Spleen (tissue), 7 donors: ENCODE measurements at regions not wholly inside any gene's neighbourhood (a gene's known extent, or its start where the extent isn't known, plus 50 kb on each side); places are given as distances from the start of the nearest gene placed in this dataset.

Source experiments
- CTCF ChIP-seq, 11 experiments: fragments of 200-600 bp in 7 of 11; fragments of 450-650 bp in 4 of 11; sonication (generic) in 4 of 11; IDR thresholded peaks in 8 of 11; conservative IDR thresholded peaks in 3 of 11; 1 replicate in 7 of 11; 2 replicates in 4 of 11; pipeline versions ENCODE4 v1.4.0 to v1.8.0; 2016 to 2021; ENCODE audit warnings: antibody characterized with exemption in 11 of 11, inconsistent platforms in 4 of 11, mild to moderate bottlenecking in 1 of 11
- POLR2A ChIP-seq, 3 donors: fragments of 450-650 bp; IDR thresholded peaks; one replicate each; pipeline ENCODE4 v1.5.1; 2017; ENCODE audit warnings: antibody characterized with exemption in 3 of 3, mild to moderate bottlenecking in 1 of 3
- POLR2AphosphoS5 ChIP-seq, 3 donors: sonication (generic); formaldehyde crosslinking; IDR thresholded peaks; one replicate each; pipeline ENCODE4 v1.5.1; 2017; ENCODE audit warnings: antibody characterized with exemption in 3 of 3
- donor health status: DM: no; HTN: no; CAD: no; lungs with moderate emphysema.
- donor health status: DM: no; HTN: no; CAD: no.
- donor health status: DM: no; HTN: no; CAD: no.

GRCh38 chr9:104417296-104417695 lies 86.8 kb upstream of the OR13F1 start:
- TF ChIP-seq CTCF (IDR thresholded peaks at IDR 0.05 in 8 of 11, conservative IDR thresholded peaks at IDR 0.05 in 3 of 11) (no peak), POLR2A (IDR thresholded peaks at IDR 0.05) (no peak), POLR2AphosphoS5 (IDR thresholded peaks at IDR 0.05) (no peak)
